Muscle layer of colon (tissue), 2 donors: ENCODE measurements at regions not wholly inside any gene's neighbourhood (a gene's known extent, or its start where the extent isn't known, plus 50 kb on each side); places are given as distances from the start of the nearest gene placed in this dataset.

Experiments used
- H3K27ac ChIP-seq: one replicate; pipeline ENCODE4 v1.7.0; 2013; ENCODE audit warnings: low read depth, mild to moderate bottlenecking, low read length, moderate library complexity
- H3K27me3 ChIP-seq, 2 donors: one replicate each; pipeline ENCODE4 v1.7.0; 2013; ENCODE audit warnings: low read length in 2 of 2, mild to moderate bottlenecking in 2 of 2; ENCODE audit not compliant: insufficient read depth in 2 of 2, control insufficient read depth in 1 of 2
- H3K36me3 ChIP-seq: one replicate; pipeline ENCODE4 v1.7.0; 2013; ENCODE audit warnings: mild to moderate bottlenecking, low read length; ENCODE audit not compliant: insufficient read depth
- H3K4me1 ChIP-seq: one replicate; pipeline ENCODE4 v1.7.0; 2013; ENCODE audit warnings: mild to moderate bottlenecking, low read length; ENCODE audit not compliant: insufficient read depth
- H3K4me3 ChIP-seq, 2 donors: one replicate each; pipeline ENCODE4 v1.7.0; 2013; ENCODE audit warnings: low read length in 2 of 2, low read depth in 1 of 2, mild to moderate bottlenecking in 1 of 2, moderate library complexity in 1 of 2
- H3K9ac ChIP-seq: one replicate; pipeline ENCODE4 v1.7.0; 2013; ENCODE audit warnings: low read length
- H3K9me3 ChIP-seq: one replicate; pipeline ENCODE4 v1.7.0; 2013; ENCODE audit warnings: mild to moderate bottlenecking, low read length
- donor health status: abdominal sarcoma.
- donor health status: Adenocarcinoma of cecum.

- Histone ChIP-seq H3K27ac (no peak overlapping the region), H3K36me3 (no peaks in the 10 kb centered on the region), H3K9ac (no peak overlapping the region), H3K4me3 (no peak overlapping the region), H3K4me1 (peaks cover 8% of the 10 kb centered on the region), H3K27me3 (no peaks in the 10 kb centered on the region), H3K9me3 (no peaks in the 10 kb centered on the region)
Measured at GRCh38 chr20:57940376-57940775, 230.6 kb upstream of the PMEPA1 start.

- no peak overlapping the region for H3K9ac ChIP-seq
- H3K4me3 ChIP-seq, result no peak overlapping the region
- H3K36me3 ChIP-seq, result no peaks in the 10 kb centered on the region
- peaks cover 8% of the 10 kb centered on the region for H3K4me1 ChIP-seq
- H3K27ac ChIP-seq, result no peak overlapping the region
- H3K9me3 ChIP-seq, result no peaks in the 10 kb centered on the region
- no peaks in the 10 kb centered on the region for H3K27me3 ChIP-seq
Measured at GRCh38 chr20:57939499-57939898, 229.7 kb upstream of the PMEPA1 start.

- Histone ChIP-seq H3K4me3 (no peak overlapping the region), H3K27ac (no peak overlapping the region), H3K4me1 (peaks cover 8% of the 10 kb centered on the region), H3K9ac (no peak overlapping the region), H3K36me3 (no peaks in the 10 kb centered on the region), H3K27me3 (no peaks in the 10 kb centered on the region), H3K9me3 (no peaks in the 10 kb centered on the region)
Measured at GRCh38 chr20:57938158-57939108, 228.6 kb upstream of the PMEPA1 start.

GRCh38 chr20:57936636-57937385, 227.0 kb upstream of the PMEPA1 start:
- Histone ChIP-seq H3K27ac (no peak overlapping the region), H3K27me3 (no peaks in the 10 kb centered on the region), H3K9me3 (no peaks in the 10 kb centered on the region), H3K4me3 (no peak overlapping the region), H3K36me3 (no peaks in the 10 kb centered on the region), H3K9ac (no peak overlapping the region), H3K4me1 (peaks cover 6% of the 10 kb centered on the region)

GRCh38 chr20:57934913-57935312, 225.1 kb upstream of the PMEPA1 start:
- H3K36me3 ChIP-seq, result no peaks in the 10 kb centered on the region
- no peak overlapping the region for H3K4me3 ChIP-seq
- no peaks in the 10 kb centered on the region for H3K27me3 ChIP-seq
- no peaks in the 10 kb centered on the region for H3K9me3 ChIP-seq
- H3K4me1 ChIP-seq, result no peaks in the 10 kb centered on the region
- no peak overlapping the region for H3K27ac ChIP-seq
- no peak overlapping the region for H3K9ac ChIP-seq

GRCh38 chr20:57934007-57934805, 224.4 kb upstream of the PMEPA1 start:
- H3K27ac ChIP-seq, result no peak overlapping the region
- H3K27me3 ChIP-seq, result no peaks in the 10 kb centered on the region
- H3K9ac ChIP-seq, result no peak overlapping the region
- no peak overlapping the region for H3K4me3 ChIP-seq
- no peaks in the 10 kb centered on the region for H3K4me1 ChIP-seq
- no peaks in the 10 kb centered on the region for H3K9me3 ChIP-seq
- H3K36me3 ChIP-seq, result no peaks in the 10 kb centered on the region

GRCh38 chr20:57932227-57932864, 222.5 kb upstream of the PMEPA1 start:
- H3K36me3 ChIP-seq, result no peaks in the 10 kb centered on the region
- H3K9ac ChIP-seq, result no peak overlapping the region
- no peak overlapping the region for H3K4me3 ChIP-seq
- H3K27me3 ChIP-seq, result no peaks in the 10 kb centered on the region
- no peaks in the 10 kb centered on the region for H3K4me1 ChIP-seq
- H3K27ac ChIP-seq, result no peak overlapping the region
- H3K9me3 ChIP-seq, result no peaks in the 10 kb centered on the region

GRCh38 chr20:57930351-57930750, 220.5 kb upstream of the PMEPA1 start:
- Histone ChIP-seq H3K27me3 (no peaks in the 10 kb centered on the region), H3K4me3 (no peak overlapping the region), H3K4me1 (no peaks in the 10 kb centered on the region), H3K36me3 (no peaks in the 10 kb centered on the region), H3K9me3 (no peaks in the 10 kb centered on the region), H3K9ac (no peak overlapping the region), H3K27ac (no peak overlapping the region)

GRCh38 chr20:57928181-57928967, 218.6 kb upstream of the PMEPA1 start:
- Histone ChIP-seq H3K9ac (no peak overlapping the region), H3K4me1 (no peaks in the 10 kb centered on the region), H3K4me3 (no peak overlapping the region), H3K27me3 (no peaks in the 10 kb centered on the region), H3K9me3 (no peaks in the 10 kb centered on the region), H3K27ac (no peak overlapping the region), H3K36me3 (no peaks in the 10 kb centered on the region)

GRCh38 chr20:57927376-57927775, 217.6 kb upstream of the PMEPA1 start:
- H3K27me3 ChIP-seq, result no peaks in the 10 kb centered on the region
- H3K9me3 ChIP-seq, result no peaks in the 10 kb centered on the region
- H3K4me3 ChIP-seq, result no peak overlapping the region
- H3K9ac ChIP-seq, result no peak overlapping the region
- H3K4me1 ChIP-seq, result no peaks in the 10 kb centered on the region
- H3K27ac ChIP-seq, result no peak overlapping the region
- no peaks in the 10 kb centered on the region for H3K36me3 ChIP-seq
